ENCODE measurements at regions not wholly inside any gene's neighbourhood (a gene's known extent, or its start where the extent isn't known, plus 50 kb on each side); places are given as distances from the start of the nearest gene placed in this dataset.

GRCh38 chr18:59751186-59751585 lies 54.0 kb upstream of the CCBE1 start:
- Histone ChIP-seq H3K9me3 (no peaks in the 10 kb centered on the region), H3K4me3 (no peak overlapping the region), H3K27me3 (replicated peaks; ENCODE audit: insufficient read depth) (no peaks in the 10 kb centered on the region), H3K4me1 (replicated peaks) (no peaks in the 10 kb centered on the region), H3K36me3 (no peaks in the 10 kb centered on the region), H3K27ac (no peak overlapping the region)
- DNase-seq (ENCODE audit: low spot score), result no peak
- intact Hi-C loops (cut with DNase I), result no loop called here
- no peak for TF ChIP-seq CTCF (IDR thresholded peaks at IDR 0.05)
- TF ChIP-seq POLR2A (IDR thresholded peaks at IDR 0.05), result no peak
- TF ChIP-seq POLR2AphosphoS5 (IDR thresholded peaks at IDR 0.05), result no peak

- DNase-seq (ENCODE audit: low spot score), result no peak
- Histone ChIP-seq H3K4me3 (no peak overlapping the region), H3K36me3 (no peaks in the 10 kb centered on the region), H3K27me3 (replicated peaks; ENCODE audit: insufficient read depth) (no peaks in the 10 kb centered on the region), H3K9me3 (no peaks in the 10 kb centered on the region), H3K27ac (no peak overlapping the region), H3K4me1 (replicated peaks) (no peaks in the 10 kb centered on the region)
- TF ChIP-seq POLR2A (IDR thresholded peaks at IDR 0.05), result no peak
- no peak for TF ChIP-seq POLR2AphosphoS5 (IDR thresholded peaks at IDR 0.05)
- no peak for TF ChIP-seq CTCF (IDR thresholded peaks at IDR 0.05)
- intact Hi-C loops (cut with DNase I), result no loop called here
- WGBS, result 91% methylated on average over 2 of the region's 2 CpGs
These were observed 51.6 kb upstream of the CCBE1 start for GRCh38 chr18:59748628-59749360.
